MG63 (cell line): ENCODE measurements at regions not wholly inside any gene's neighbourhood (a gene's known extent, or its start where the extent isn't known, plus 50 kb on each side); places are given as distances from the start of the nearest gene placed in this dataset.
"Not testable (repeated sequence)": the region's sequence is repeated elsewhere in the genome, so short reads cannot be mapped to it uniquely, and the experiment has no call there.

ENCODE experiments used
- DNase-seq: peaks from one replicate; pipeline ENCODE4 v3.0.0-alpha.2; 2020
- H3K27me3 ChIP-seq: fragments of 250-450 bp; sonication (Bioruptor Pico); 2 replicates; pipeline ENCODE4 v1.5.1; 2020; ENCODE audit warnings: mild to moderate bottlenecking, moderate library complexity
- H3K36me3 ChIP-seq: fragments of 250-450 bp; sonication (Bioruptor Pico); 2 replicates; pipeline ENCODE4 v1.5.1; 2020; ENCODE audit warnings: mild to moderate bottlenecking, moderate library complexity
- H3K4me3 ChIP-seq: fragments of 250-450 bp; sonication (Bioruptor Pico); 2 replicates; pipeline ENCODE4 v1.5.1; 2020; ENCODE audit warnings: mild to moderate bottlenecking, moderate library complexity
- H3K9me3 ChIP-seq: fragments of 250-450 bp; sonication (Bioruptor Pico); 2 replicates; pipeline ENCODE4 v1.5.1; 2020; ENCODE audit warnings: mild to moderate bottlenecking, moderate library complexity

- Histone ChIP-seq H3K27me3 (no peaks in the 10 kb centered on the region), H3K36me3 (no peaks in the 10 kb centered on the region), H3K9me3 (no peaks in the 10 kb centered on the region), H3K4me3 (no peak overlapping the region)
- DNase-seq: no peak
These were observed 588.0 kb upstream of the HS3ST1 start for GRCh38 chr4:12016729-12017128.

- H3K27me3 ChIP-seq: no peaks in the 10 kb centered on the region
- no peaks in the 10 kb centered on the region for H3K9me3 ChIP-seq
- no peak for DNase-seq
These were observed 576.8 kb upstream of the HS3ST1 start for GRCh38 chr4:12005471-12005870.

GRCh38 chr4:11996581-11996980, 567.9 kb upstream of the HS3ST1 start:
- not testable (repeated sequence) for DNase-seq, H3K27me3 ChIP-seq, H3K36me3 ChIP-seq, H3K9me3 ChIP-seq, H3K4me3 ChIP-seq

More at GRCh38 chr4:12005471-12005870, 576.8 kb upstream of the HS3ST1 start:
- Histone ChIP-seq H3K4me3 (no peak overlapping the region), H3K36me3 (no peaks in the 10 kb centered on the region)

GRCh38 chr4:11976726-11977263, 548.1 kb upstream of the HS3ST1 start:
- H3K27me3 ChIP-seq: no peaks in the 10 kb centered on the region
- H3K4me3 ChIP-seq: no peak overlapping the region
- H3K9me3 ChIP-seq: no peaks in the 10 kb centered on the region
- DNase-seq: no peak
- H3K36me3 ChIP-seq: no peaks in the 10 kb centered on the region

- DNase-seq: no peak
- H3K4me3 ChIP-seq: no peak overlapping the region
- no peaks in the 10 kb centered on the region for H3K36me3 ChIP-seq
- no peaks in the 10 kb centered on the region for H3K9me3 ChIP-seq
- H3K27me3 ChIP-seq: no peaks in the 10 kb centered on the region
These were observed 544.6 kb upstream of the HS3ST1 start for GRCh38 chr4:11973270-11973669.

GRCh38 chr4:11970754-11971153, 542.1 kb upstream of the HS3ST1 start:
- Histone ChIP-seq H3K27me3 (no peaks in the 10 kb centered on the region), H3K4me3 (no peak overlapping the region), H3K36me3 (no peaks in the 10 kb centered on the region), H3K9me3 (no peaks in the 10 kb centered on the region)
- DNase-seq: no peak

- H3K36me3 ChIP-seq: no peaks in the 10 kb centered on the region
- H3K4me3 ChIP-seq: no peak overlapping the region
- no peak for DNase-seq
- H3K27me3 ChIP-seq: no peaks in the 10 kb centered on the region
- no peaks in the 10 kb centered on the region for H3K9me3 ChIP-seq
These were observed 538.1 kb upstream of the HS3ST1 start for GRCh38 chr4:11966782-11967181.

GRCh38 chr4:11954093-11954492, 525.4 kb upstream of the HS3ST1 start:
- H3K9me3 ChIP-seq: no peaks in the 10 kb centered on the region
- H3K27me3 ChIP-seq: no peaks in the 10 kb centered on the region
- H3K4me3 ChIP-seq: no peak overlapping the region
- no peaks in the 10 kb centered on the region for H3K36me3 ChIP-seq
- peak; percentile 2 for DNase-seq

- DNase-seq: no peak
- H3K27me3 ChIP-seq: no peaks in the 10 kb centered on the region
- H3K9me3 ChIP-seq: no peaks in the 10 kb centered on the region
- no peak overlapping the region for H3K4me3 ChIP-seq
- no peaks in the 10 kb centered on the region for H3K36me3 ChIP-seq
These were observed 520.7 kb upstream of the HS3ST1 start for GRCh38 chr4:11949355-11949754.

GRCh38 chr4:11947629-11948028, 518.9 kb upstream of the HS3ST1 start:
- not testable (repeated sequence) for H3K9me3 ChIP-seq, DNase-seq, H3K27me3 ChIP-seq, H3K36me3 ChIP-seq, H3K4me3 ChIP-seq

- H3K9me3 ChIP-seq: peaks cover 2% of the 10 kb centered on the region
- no peak for DNase-seq
- H3K4me3 ChIP-seq: no peak overlapping the region
- no peaks in the 10 kb centered on the region for H3K36me3 ChIP-seq
- H3K27me3 ChIP-seq: no peaks in the 10 kb centered on the region
These were observed 509.2 kb upstream of the HS3ST1 start for GRCh38 chr4:11937941-11938340.

- no peak for DNase-seq
These were observed 502.6 kb upstream of the HS3ST1 start for GRCh38 chr4:11931266-11931820.

GRCh38 chr4:11929080-11929479, 500.4 kb upstream of the HS3ST1 start:
- DNase-seq: no peak
- Histone ChIP-seq H3K36me3 (no peaks in the 10 kb centered on the region), H3K9me3 (no peaks in the 10 kb centered on the region), H3K4me3 (no peak overlapping the region), H3K27me3 (no peaks in the 10 kb centered on the region)

More at GRCh38 chr4:11931266-11931820, 502.6 kb upstream of the HS3ST1 start:
- H3K27me3 ChIP-seq: no peaks in the 10 kb centered on the region
- H3K9me3 ChIP-seq: peaks cover 1% of the 10 kb centered on the region; the same call in 1 of the 2 replicates
- H3K36me3 ChIP-seq: no peaks in the 10 kb centered on the region
- no peak overlapping the region for H3K4me3 ChIP-seq

GRCh38 chr4:11919316-11919715, 490.6 kb upstream of the HS3ST1 start:
- no peak for DNase-seq
- Histone ChIP-seq H3K36me3 (no peaks in the 10 kb centered on the region), H3K9me3 (no peaks in the 10 kb centered on the region), H3K4me3 (no peak overlapping the region), H3K27me3 (no peaks in the 10 kb centered on the region)

- Histone ChIP-seq H3K4me3 (no peak overlapping the region), H3K27me3 (no peaks in the 10 kb centered on the region), H3K36me3 (no peaks in the 10 kb centered on the region), H3K9me3 (no peaks in the 10 kb centered on the region)
- no peak for DNase-seq
These were observed 485.7 kb upstream of the HS3ST1 start for GRCh38 chr4:11914406-11914805.

GRCh38 chr4:11912886-11913285, 484.2 kb upstream of the HS3ST1 start:
- Histone ChIP-seq H3K4me3 (no peak overlapping the region), H3K27me3 (no peaks in the 10 kb centered on the region), H3K9me3 (no peaks in the 10 kb centered on the region), H3K36me3 (no peaks in the 10 kb centered on the region)
- DNase-seq: peak; percentile 51

- DNase-seq: no peak
- Histone ChIP-seq H3K36me3 (no peaks in the 10 kb centered on the region), H3K4me3 (no peak overlapping the region), H3K27me3 (no peaks in the 10 kb centered on the region), H3K9me3 (no peaks in the 10 kb centered on the region)
These were observed 482.1 kb upstream of the HS3ST1 start for GRCh38 chr4:11910812-11911211.

- no peak for DNase-seq
- Histone ChIP-seq H3K27me3 (no peaks in the 10 kb centered on the region), H3K4me3 (no peak overlapping the region), H3K9me3 (no peaks in the 10 kb centered on the region), H3K36me3 (no peaks in the 10 kb centered on the region)
These were observed 480.0 kb upstream of the HS3ST1 start for GRCh38 chr4:11908712-11909111.
